Embryonic facial prominence (tissue), 1 donor: ENCODE measurements at regions not wholly inside any gene's neighbourhood (a gene's known extent, or its start where the extent isn't known, plus 50 kb on each side); places are given as distances from the start of the nearest gene placed in this dataset.
"Not testable (repeated sequence)": the region's sequence is repeated elsewhere in the genome, so short reads cannot be mapped to it uniquely, and the experiment has no call there.

ENCODE experiments used
- DNase-seq: peaks from one replicate; pipeline ENCODE4 v3.0.0-alpha.2; 2016; ENCODE audit errors: extremely low spot score

DNA sequence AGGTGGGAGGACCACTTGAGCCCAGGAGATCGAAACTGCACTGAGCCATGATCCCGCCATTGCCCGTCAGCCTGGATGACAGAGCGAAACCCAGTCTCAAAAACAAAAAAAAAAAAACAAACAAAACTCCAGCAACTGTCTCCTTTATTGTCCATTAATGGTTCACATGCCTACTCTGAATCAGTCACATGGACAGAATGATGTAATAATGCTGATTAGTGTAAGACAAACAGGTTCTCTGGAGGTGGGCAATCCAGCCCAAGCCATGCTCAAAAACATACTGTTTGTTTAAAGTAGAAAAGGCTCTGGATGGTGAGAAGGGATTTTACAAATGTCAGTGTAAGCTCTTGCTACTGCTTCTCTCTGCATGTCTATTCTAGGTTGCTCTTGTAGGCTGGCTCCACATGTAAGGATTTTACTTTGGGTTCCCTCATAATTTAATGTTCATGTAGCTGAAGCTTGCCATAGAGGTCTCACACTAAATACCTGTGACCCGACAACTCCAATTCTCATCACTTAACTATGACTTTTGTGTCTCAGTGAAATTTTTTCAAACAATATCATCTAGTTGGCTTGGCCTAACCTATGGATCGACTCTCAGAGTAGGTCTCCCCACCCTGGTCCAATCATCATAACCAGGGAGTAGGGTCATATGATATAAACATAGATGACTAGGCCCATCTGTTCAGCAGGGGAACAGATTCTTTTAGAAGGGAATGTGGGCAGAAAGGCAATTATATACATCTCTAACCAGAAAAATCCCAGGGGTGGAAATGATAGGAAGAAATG is 83.9 kb upstream of the SLC39A10 start:
- DNase-seq = no peak

- no peak for DNase-seq
Observed at GRCh38 chr2:195570329-195570728, 86.7 kb upstream of the SLC39A10 start.

DNA sequence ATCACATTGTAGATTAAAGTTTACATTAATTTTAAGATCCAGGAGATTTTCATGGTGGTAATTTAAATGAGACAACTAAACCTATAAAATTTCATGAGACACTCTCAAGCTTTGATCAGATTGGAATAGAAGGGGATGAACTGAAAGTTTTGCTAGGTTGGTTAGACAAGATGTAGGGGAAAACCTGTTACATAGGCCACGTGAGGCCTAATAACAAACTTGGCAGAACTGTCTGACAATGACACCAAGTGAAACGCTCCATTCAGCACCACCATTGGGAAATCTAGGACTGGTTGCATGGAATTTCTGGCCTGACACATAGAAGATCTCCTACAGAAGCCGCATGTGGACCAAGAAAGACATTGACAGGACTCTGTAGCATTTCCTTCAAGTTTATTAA is 87.8 kb upstream of the SLC39A10 start:
- no peak for DNase-seq

DNA sequence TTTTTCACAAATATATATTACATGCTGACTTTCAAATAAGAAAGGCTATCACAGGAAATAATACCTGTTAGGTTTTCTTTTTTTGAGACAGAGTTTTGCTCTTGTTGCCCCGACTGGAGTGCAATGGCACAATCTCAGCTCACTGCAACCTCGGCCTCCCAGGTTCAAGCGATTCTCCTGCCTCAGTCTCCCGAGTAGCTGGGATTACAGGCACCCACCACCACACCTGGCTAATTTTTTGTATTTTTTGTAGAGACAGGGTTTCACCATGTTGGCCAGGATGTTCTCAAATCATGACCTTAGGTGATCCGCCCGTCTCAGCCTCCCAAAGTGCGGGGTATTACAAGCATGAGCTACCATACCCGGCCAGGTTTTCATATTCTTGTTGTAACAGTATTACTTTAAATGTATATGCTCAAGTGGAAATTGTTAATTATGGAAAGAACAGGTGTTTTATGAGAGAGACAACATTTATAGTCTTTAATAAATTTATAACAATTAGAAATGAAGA is 92.3 kb upstream of the SLC39A10 start:
- not testable (repeated sequence) for DNase-seq

GRCh38 chr2:195563857-195564512 is 93.0 kb upstream of the SLC39A10 start:
- DNase-seq = no peak

DNA sequence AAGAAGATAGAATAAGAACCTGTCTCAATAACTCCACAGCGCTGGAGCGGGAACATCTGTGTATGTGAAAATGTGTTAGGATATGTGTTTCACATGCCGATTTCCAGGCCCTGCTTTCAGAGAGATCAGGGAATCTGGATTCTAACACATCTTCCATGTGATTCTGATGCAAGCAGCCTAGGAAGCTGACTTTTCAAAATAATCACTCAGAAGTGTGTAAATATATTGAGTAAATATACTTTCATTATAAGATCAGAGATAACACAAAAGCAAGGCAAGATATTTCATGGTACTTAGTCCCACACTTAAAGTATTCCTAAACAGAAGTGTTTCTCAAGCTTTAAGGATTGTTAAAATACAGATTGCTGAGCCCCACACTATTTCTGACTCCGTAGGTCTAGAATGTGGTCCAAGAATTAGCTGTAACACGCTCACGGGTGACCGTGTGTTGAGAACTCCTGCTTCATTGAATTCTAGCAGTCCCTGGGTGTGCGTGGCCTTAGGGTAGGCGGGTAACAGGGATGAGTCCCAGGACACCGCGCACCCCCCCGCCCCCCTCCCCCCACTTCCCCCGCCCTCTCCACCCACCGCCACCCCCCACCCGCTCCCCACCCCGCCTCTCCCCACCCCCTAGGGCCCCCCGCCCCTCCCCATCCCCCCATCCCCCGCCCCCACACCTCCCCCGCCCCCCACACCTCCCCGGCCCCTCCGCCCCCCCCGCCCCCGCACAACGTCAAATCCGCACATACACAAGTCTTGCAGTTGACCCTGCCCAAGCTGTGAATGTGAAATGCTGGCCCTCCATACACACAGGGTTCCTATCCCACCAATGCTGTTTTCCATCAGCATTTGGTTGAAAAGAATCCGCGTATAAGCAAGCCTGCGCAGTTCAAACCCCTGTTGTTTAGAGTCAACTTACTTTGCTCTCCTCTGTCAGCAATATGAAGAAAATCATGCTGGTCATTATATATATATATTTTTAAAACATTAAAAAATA is 94.2 kb upstream of the SLC39A10 start:
- DNase-seq = no peak

DNA sequence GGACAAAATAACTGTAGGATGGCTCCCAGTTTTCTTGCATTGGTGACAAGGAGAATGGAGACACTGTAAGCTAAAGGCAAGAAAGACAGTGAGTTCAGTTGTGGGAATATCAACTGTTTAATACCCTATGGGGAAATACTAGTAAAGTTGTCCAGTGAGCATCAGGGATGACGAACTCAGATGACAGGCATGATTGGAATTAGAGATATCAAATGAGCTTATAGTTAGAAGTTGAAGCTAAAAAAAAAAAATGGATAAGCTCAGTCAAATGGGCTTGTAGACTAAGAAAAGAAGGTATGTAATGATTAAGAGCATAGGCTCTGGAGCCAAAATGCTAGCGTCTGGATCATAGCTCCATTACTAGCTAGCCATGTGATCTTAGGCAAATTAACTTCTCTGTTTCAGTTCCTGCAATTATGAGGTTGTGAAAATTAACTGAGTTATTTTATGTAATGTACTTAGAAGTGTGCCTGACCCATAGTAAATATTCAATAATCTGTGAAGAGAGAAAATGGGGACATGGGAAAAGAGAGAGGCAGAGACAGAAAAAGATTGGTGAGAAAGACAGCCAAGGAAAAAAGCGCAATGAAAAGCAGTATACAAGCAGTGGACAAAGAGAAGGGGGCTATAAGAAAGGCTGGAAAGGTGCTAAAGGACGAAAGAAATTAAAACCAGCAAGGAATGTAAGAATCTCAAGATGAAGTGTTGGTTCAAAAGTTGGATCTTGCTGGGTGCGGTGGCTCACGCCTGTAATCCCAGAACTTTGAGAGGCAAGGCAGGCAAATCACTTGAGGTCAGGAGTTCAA is 95.7 kb upstream of the SLC39A10 start:
- no peak for DNase-seq

DNA sequence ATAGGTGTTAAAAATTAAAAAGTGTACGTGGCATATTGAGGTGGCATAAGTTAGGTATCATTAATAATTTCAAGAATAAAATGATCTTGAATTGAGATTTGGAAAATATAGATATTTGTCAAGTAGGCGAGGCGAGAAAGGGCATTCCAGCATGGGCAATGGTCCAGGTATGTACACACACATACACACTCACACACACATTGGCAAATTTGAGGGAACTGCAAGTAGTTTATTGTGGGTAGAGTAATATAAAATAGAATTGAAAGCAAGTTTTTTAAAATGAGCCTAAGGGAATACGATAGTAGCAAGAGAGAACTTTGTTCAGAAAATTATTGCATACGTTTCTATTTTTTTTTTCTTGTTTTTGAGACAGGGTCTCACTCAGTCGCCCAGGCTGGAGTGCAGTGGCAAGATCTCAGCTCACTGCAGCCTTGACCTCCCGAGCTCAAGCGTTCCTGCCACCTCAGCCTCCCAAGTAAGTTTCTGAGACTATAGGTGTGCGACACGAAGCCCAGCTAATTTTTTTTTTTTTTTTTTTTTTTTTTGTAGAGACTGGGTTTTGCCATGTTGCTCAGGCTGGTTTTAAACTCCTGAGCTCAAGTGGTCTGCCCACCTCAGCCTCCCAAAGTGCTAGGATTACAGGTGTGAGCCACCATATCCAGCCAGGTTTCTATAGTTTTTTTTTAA is 96.7 kb upstream of the SLC39A10 start:
- DNase-seq = no peak

DNA sequence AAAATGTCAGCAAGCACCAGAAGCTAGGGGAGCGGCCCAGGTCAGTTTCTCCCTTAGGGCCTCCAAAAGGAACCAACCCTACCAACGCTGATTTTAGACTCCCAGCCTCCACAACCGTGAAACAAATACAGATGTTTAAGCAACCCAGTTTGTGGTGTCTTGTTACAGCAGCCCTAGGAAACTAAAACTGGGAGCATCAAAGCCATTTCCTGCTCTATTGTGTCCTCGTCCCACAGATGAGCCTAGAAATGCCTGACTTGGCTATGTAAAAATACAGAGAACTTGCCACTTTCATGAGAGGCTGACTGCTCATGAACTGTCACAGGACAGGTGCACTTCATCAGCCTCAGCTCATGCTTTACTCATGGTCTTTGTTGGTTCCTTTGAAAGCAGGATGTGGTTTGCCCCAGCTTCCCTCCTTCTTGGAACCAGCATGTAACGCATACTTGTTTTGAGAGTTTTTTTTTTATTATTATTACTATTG is 97.6 kb upstream of the SLC39A10 start:
- no peak for DNase-seq

- no peak for DNase-seq
Observed at GRCh38 chr2:195555971-195556370, 101.1 kb upstream of the SLC39A10 start.

GRCh38 chr2:195552581-195552980 is 104.4 kb upstream of the SLC39A10 start:
- no peak for DNase-seq

DNA sequence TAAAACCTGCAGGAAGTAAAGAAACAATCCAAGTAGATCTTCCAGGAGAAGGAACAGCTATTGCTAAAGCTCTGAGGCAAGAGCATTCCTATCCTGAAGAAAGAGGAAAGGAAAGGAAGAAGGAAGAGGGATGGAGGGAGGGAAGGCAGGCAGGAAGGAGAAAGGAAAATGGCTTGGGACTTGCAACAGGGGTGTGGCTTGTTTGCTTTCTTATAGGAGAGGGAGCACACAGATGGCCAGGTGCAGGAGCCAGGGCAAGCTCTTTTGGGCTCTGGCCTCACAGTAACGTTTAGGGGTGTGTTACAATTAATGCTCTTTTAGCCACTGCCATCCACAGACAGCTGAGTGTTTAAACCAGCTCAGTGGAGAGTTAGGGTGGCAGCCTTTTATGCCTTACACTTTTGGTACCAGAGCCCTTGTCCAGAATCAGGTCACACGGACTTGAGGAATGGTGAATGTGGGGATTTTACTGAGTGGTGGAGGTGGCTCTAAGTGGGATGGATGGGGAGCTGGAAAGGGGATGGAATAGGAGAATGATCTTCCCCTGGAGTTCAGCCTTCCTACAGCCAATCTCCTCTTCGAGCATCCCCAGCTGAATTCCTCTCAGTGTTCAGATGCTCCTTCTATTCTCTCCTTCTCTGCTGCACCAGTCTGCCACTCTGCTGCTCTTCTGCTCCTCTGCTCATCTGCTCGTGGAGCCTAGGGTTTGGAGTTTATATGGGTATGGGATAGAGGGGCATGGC is 108.7 kb upstream of the SLC39A10 start:
- no peak for DNase-seq

GRCh38 chr2:195547268-195547840 is 109.7 kb upstream of the SLC39A10 start:
- not testable (repeated sequence) for DNase-seq

DNA sequence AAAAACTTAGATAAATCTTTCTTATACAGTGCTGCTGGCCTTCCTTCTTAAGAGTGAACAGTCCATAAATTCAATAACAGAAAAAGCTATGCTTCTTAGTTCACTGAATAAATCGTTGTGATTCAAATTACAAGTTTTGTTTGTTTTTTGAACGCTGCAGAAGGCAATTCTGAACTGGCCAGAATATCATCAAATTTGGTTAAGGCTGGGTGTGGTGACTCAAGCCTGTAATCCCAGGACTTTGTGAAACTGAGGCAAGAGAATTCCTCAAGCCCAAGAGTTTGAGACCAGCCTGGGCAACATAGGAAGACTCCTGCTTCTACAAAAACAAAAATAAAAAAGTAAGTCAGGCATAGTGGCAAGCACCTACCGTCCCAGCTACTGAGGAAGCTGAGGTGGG is 111.2 kb upstream of the SLC39A10 start:
- no peak for DNase-seq

DNA sequence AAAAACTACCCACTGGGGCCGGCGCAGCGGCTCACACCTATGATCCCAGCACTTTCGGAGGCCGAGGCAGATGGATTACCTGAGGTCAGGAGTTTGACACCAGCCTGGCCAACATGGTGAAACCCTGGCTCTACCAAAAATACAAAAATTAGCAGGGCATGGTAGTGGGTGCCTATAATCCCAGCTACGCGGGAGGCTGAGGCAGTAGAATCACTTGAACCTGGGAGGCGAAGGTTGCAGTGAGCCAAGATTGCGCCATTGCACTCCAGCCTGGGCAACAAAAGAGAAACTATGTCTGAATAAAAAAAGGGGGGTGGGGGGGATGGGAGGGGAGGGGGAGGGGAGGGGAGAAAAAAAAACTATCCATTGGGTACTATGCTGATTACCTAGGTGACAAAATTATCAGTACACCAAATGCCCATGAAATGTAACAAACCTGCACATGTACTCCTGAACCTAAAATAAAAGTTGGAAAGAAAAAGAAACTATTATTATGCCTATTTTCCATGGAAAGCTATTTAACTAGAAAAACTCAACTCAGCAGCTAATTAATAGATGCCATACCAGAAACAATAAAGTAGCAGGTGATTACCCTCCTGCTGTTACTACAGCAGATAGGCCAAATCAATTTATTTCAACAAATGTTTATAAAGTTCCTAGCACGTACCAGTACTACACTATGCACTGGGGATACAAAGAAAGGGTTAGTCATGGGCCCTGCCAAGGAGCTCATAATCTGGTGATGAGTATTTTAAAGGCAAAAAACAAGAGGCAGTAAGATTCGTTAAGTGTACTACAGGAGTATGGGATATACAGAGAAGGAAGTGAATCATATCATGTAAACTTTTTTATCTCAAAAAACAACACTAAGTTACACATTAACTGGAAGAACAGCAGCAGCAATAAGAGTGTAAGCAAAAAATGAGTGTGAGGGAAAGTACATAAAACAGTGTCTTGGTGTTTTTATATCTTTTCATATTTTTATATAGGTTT is 112.8 kb upstream of the SLC39A10 start:
- no peak for DNase-seq

DNA sequence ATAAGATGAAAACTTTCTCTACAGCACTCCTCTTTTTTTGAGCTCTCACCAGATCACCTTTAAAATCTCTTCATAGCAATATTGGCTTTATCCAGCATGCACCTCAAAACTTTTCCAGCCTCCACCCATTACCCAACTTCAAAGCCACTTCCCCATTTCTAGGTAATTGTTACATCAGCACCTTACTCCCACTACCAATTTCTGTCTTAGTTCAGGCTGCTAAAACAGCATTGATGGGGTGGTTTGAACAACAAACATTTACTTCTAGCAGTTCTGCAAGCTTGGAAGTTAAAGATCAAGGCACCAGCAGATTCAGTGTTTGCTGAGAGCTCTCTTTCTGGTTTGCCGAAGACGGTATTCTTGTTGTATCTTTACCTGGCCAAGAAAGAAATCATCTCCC is 114.0 kb upstream of the SLC39A10 start:
- no peak for DNase-seq

DNA sequence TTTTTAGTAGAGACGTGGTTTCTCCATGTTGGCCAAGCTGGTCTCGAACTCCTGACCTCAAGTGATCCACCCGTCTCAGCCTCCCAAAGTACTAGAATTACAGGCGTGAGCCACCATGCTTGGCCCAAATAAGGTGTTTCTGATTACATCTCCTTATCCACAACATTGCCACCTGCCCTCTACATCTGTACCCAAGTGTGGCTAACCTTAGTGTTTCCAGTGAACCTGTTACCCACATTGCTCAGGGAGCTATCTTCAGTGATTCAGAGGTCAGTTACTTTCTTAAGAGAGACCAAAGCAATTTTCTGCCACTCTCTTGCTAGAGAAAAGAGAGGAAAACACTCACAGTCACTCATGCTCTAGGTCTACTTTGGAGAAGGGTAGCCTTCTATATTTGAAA is 115.0 kb upstream of the SLC39A10 start:
- DNase-seq = no peak

DNA sequence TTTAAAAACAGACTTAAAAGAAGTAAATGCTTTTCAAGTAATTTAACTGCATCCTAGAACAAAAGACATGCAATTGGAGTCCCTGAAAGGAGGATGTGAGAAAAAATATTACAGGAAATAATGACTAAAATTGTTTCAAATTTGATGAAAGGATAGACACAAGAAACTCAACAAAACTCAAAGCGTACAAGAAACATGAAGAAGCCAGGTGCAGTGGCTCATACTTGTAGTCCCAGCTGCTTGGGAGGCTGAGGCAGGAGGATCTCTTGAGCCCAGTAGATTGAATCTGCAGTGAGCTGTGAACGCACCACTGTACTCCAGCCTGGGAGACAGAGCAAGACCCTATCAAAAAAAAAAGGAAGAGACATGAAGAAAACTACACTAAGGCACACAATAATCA is 118.1 kb upstream of the SLC39A10 start:
- no peak for DNase-seq
